Large intestine (tissue), 3 donors: ENCODE measurements at regions not wholly inside any gene's neighbourhood (a gene's known extent, or its start where the extent isn't known, plus 50 kb on each side); places are given as distances from the start of the nearest gene placed in this dataset.
"Not testable (repeated sequence)": the region's sequence is repeated elsewhere in the genome, so short reads cannot be mapped to it uniquely, and the experiment has no call there.

Experiments used
- DNase-seq, 2 donors: peaks; one replicate each; pipeline versions ENCODE4 v3.0.0 to v3.0.0-alpha.2; 2013
- H3K27ac ChIP-seq: one replicate; pipeline ENCODE4 v1.5.1; 2013; ENCODE audit warnings: low read length
- H3K27me3 ChIP-seq: 2 replicates; pipeline ENCODE4 v1.6.1; 2013; ENCODE audit warnings: low read length; ENCODE audit not compliant: control insufficient read depth, insufficient read depth
- H3K36me3 ChIP-seq: 2 replicates; pipeline ENCODE4 v1.6.1; 2013; ENCODE audit warnings: low read length; ENCODE audit not compliant: control insufficient read depth, insufficient read depth
- H3K4me1 ChIP-seq: one replicate; pipeline ENCODE4 v1.6.1; 2013; ENCODE audit warnings: low read length; ENCODE audit not compliant: control insufficient read depth, insufficient read depth
- H3K4me3 ChIP-seq: one replicate; pipeline ENCODE4 v1.5.1; 2013; ENCODE audit warnings: low read length
- H3K9me3 ChIP-seq: one replicate; pipeline ENCODE4 v1.6.1; 2013; ENCODE audit warnings: mild to moderate bottlenecking, low read depth, low read length, moderate library complexity; ENCODE audit not compliant: control insufficient read depth
- WGBS: methylation state at CpG from one replicate; pipeline ENCODE4 v1.1.5; 2013; ENCODE audit warnings: low lambda C conversion rate; ENCODE audit not compliant: insufficient coverage; 5-methylcytosine and 5-hydroxymethylcytosine counted together

DNA sequence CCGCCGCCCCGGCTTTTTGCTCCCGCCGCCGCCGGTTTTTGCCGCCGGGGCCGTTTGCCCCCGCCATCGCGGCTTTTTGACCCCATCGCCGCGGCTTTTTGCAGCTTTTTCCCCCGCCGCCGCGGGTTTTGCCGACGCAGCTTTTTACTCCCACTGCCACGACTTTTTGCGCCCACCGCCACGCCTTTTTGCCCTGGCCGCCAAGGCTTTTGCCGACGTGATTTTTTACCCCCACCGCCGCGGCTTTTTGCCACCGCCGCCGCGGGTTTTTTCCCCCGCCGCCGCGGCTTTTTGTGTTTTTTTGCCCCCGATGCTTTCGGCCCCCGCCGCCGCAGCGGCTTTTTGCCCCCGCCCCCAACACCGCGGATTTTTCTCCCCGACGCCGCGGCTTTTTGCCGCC lies 5001.9 kb upstream of the OR11H1 start:
- H3K36me3 ChIP-seq, H3K4me3 ChIP-seq, H3K4me1 ChIP-seq, H3K9me3 ChIP-seq, H3K27me3 ChIP-seq, H3K27ac ChIP-seq, DNase-seq: not testable (repeated sequence)
- WGBS = no CpG with 5 or more reads among the region's 54 CpGs

DNA sequence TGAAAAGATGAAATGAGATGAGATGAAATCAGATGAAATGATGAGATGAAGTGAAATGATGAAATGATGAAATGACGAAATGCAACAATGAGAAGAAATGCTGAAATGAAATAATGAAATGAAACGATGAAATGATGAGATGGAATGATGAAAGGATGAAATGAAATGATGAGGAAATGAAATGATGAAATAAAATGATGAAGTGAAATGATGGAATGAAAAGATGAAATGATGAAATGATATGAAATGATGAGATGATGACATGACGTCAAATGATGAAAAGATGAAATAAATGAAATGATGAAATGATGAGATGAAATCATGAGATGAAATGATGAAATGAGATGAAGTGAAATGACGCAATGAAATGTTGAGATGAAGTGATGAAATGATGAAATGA lies 4996.9 kb upstream of the OR11H1 start:
- H3K36me3 ChIP-seq, H3K27me3 ChIP-seq, H3K27ac ChIP-seq, H3K4me3 ChIP-seq, H3K4me1 ChIP-seq, H3K9me3 ChIP-seq, DNase-seq: not testable (repeated sequence)
- WGBS = no CpG with 5 or more reads among the region's 4 CpGs

DNA sequence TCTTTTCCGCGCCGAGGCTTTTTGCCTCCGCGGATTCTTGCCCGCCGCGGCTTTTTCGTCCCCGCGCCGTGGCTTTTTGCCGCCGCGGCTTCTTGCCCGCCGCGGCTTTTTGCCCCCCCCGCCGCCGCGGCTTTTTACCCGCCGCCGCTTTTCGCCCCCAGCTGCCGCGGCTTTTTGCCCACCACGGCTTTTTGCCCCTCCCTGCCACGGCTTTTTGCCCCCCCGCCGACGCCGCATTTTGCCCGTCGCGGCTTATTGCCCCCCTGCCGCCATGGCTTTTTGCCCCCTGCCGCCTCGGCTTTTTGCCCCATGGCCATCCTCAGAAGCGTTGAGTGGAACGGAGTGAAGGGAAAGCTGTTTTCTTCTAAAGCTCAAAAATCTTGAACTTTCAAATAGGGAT lies 4955.5 kb upstream of the OR11H1 start:
- H3K9me3 ChIP-seq, DNase-seq: not testable (repeated sequence)
- no CpG with 5 or more reads among the region's 42 CpGs for WGBS

DNA sequence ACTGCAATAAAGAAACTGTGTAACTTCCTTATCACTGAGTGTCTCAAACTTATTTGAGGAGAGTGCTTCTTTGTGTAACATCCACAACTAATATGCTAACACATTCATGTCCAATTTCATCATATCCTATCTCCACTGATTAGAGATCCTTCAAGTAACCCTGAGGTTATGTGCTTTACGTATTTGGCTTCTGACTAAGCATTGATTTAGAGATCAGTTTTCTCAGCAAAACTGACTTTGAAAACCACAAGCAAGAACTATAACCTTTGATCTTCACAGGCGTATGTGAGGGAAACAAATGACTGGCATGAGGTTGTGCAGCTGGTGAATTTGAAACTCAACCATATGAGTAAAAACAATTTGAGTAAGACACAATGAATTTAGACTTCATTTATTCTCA lies 4926.9 kb upstream of the OR11H1 start:
- not testable (repeated sequence) for H3K4me3 ChIP-seq, H3K36me3 ChIP-seq, DNase-seq, H3K9me3 ChIP-seq, H3K27ac ChIP-seq, H3K4me1 ChIP-seq, H3K27me3 ChIP-seq
- no CpG with 5 or more reads among the region's 2 CpGs for WGBS

More for the DNA sequence above, 4955.5 kb upstream of the OR11H1 start:
- not testable (repeated sequence) for H3K4me1 ChIP-seq, H3K27me3 ChIP-seq, H3K36me3 ChIP-seq, H3K4me3 ChIP-seq, H3K27ac ChIP-seq

DNA sequence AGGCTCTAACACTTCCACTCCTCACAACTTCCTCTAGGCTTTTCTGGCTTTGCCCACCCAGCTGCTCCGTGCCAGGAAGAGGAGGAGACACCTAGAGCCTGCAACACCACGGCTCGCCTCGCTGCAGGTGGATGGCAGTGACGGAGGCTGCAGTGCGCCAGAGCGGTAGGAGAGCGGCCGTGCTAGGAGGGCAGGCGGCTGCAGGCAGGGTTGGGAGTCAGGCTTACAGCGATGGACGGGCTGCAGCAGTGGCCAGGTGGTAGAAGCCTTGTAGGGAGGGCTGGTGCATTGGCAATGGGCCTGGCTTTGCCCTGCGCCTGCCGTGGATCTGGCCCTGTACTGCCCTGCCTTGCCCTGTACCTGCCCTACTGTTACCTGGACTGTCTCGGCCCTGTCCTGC lies 4896.0 kb upstream of the OR11H1 start:
- not testable (repeated sequence) for H3K27ac ChIP-seq, DNase-seq, H3K4me1 ChIP-seq, H3K9me3 ChIP-seq, H3K4me3 ChIP-seq, H3K27me3 ChIP-seq, H3K36me3 ChIP-seq
- WGBS = no CpG with 5 or more reads among the region's 15 CpGs

DNA sequence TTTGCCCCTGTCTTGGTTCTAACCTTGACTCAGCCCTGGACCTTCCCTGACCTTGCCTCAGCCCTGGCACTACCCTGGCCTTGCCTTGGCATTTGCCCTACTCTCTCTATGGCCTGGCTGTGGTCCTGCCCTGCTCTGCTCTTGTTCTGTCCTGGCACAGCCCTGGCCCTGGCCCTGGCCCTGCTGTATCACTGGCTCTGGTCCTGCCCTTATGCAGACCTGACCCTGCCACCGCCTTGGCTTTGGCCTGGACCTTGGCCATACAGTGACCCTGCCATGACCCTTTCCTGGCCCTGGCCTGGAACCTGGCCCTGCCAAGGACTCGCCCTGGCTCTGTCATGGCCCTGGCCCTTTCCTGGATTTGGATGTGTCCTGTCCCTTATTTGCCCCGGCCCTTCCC lies 4892.7 kb upstream of the OR11H1 start:
- H3K27me3 ChIP-seq, H3K4me3 ChIP-seq, H3K4me1 ChIP-seq, DNase-seq, H3K9me3 ChIP-seq, H3K27ac ChIP-seq, H3K36me3 ChIP-seq: not testable (repeated sequence)
- no CpG with 5 or more reads among the region's 3 CpGs for WGBS

DNA sequence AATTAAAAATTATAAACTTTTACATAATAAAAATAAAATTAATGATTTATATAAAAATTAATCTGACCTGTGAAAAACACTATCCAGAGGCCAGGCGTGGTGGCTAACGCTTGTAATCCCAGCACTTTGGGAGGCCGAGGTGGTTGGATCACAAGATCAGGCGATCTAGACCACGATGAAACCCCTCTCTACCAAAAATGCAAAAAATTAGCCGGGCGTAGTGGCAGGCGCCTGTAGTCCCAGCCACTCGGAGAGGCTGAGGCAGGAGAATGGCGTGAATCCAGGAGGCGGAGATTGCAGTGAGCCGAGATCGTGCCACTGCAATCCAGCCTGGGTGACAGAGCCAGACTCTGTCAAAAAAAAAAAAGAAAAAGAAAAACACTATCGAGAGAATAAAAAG lies 4865.2 kb upstream of the OR11H1 start:
- not testable (repeated sequence) for H3K4me1 ChIP-seq, H3K27ac ChIP-seq, DNase-seq, H3K9me3 ChIP-seq, H3K27me3 ChIP-seq, H3K36me3 ChIP-seq, H3K4me3 ChIP-seq
- no CpG with 5 or more reads among the region's 14 CpGs for WGBS

DNA sequence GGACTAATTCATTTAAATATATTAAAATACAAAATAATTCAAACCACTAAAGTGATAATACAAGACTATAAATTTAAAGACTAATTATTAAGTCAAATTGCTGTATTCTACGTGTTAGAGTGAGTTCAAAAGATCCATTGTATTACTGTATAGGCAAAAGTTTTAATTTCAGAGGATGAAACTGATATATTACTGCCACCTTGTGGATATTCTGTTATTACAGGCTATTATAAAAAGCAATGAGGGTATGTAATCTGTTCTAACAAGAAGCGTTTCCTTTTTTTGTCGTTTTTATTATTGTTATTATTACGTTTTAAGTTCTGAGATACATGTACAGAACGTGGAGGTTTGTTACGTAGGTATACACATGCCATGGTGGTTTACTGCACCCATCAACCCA lies 4854.9 kb upstream of the OR11H1 start:
- not testable (repeated sequence) for H3K27ac ChIP-seq, H3K9me3 ChIP-seq, H3K27me3 ChIP-seq, H3K36me3 ChIP-seq, H3K4me3 ChIP-seq, DNase-seq, H3K4me1 ChIP-seq
- WGBS = no CpG with 5 or more reads among the region's 6 CpGs

DNA sequence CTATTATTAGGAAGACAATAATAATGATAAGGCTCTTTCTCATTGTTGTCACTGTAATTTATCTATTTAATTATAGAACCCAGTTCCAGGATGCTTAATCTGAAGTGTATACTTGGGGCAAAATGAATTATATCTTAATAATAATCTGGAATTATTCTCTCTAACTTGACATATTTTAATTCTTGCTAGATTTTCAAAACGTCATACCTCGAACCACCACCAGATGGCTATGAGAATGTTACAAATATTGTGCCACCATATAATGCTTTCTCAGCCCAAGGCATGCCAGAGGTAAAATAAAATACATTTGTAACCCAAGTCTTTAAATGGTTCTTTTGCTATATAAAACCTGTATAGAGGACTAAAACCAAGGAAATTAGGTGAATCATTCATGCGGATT lies 4849.3 kb upstream of the OR11H1 start:
- not testable (repeated sequence) for H3K27ac ChIP-seq, H3K27me3 ChIP-seq, DNase-seq, H3K4me1 ChIP-seq, H3K36me3 ChIP-seq, H3K9me3 ChIP-seq, H3K4me3 ChIP-seq
- no CpG with 5 or more reads among the region's 3 CpGs for WGBS

DNA sequence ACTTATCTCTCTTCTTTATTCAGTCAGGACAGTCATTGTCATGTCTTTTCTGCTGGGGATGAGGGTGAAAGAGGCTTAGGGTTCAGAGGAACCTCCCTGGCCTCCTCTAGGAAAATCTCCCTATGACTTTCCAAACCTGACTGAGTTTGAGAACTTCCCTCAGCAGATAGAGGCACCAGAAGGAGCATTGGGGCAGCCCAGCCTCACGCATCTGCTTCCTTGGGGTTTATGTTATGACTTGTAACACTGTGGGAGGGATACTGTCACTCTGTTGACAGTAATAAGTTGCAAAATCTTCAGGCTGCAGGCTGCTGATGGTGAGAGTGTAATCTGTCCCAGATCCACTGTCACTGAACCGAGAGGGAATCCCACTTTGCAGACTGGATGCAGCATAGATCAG lies 4842.6 kb upstream of the OR11H1 start:
- H3K27ac ChIP-seq, H3K36me3 ChIP-seq, H3K4me3 ChIP-seq, H3K9me3 ChIP-seq, DNase-seq, H3K4me1 ChIP-seq, H3K27me3 ChIP-seq: not testable (repeated sequence)
- WGBS = no CpG with 5 or more reads among the region's 2 CpGs

DNA sequence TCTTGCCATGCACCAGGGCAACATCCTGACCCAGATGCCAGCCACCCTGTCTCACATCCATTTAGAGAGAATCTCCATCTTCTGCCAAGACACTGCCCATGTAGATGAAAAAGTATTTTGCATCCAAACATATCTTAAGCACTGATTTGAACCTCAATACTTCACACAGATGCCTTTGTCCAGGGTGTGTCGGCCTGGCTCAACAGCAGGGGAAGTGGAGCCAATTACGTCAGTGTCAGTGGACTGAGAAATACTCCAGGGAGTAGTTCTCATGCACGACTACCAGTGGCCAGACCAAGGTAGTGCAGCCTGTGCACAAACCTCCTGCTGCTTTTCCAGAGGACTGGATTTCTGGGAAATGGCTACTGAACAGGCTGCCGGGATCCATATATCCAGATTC lies 4840.7 kb upstream of the OR11H1 start:
- H3K36me3 ChIP-seq, H3K27ac ChIP-seq, DNase-seq, H3K9me3 ChIP-seq, H3K4me1 ChIP-seq, H3K4me3 ChIP-seq, H3K27me3 ChIP-seq: not testable (repeated sequence)
- WGBS = no CpG with 5 or more reads among the region's 4 CpGs
